AG04450 (cell line): ENCODE measurements at regions not wholly inside any gene's neighbourhood (a gene's known extent, or its start where the extent isn't known, plus 50 kb on each side); places are given as distances from the start of the nearest gene placed in this dataset.

ENCODE experiments used
- CTCF ChIA-PET: fragments of 300-600, 350-600 bp; formaldehyde crosslinking; extraction: SDS; loops from one replicate; lab custom pipeline; 2022; ENCODE audit warnings: antibody characterized with exemption, inconsistent platforms; lab: Charles Lee
- POLR2A ChIA-PET: fragments of 350-600 bp; formaldehyde crosslinking; extraction: SDS; loops from one replicate; lab custom pipeline; 2021; ENCODE audit warnings: antibody characterized with exemption, inconsistent platforms; lab: Yijun Ruan, JAX
- DNase-seq: peaks from one replicate; pipeline ENCODE4 v3.0.0-alpha.2; 2011; ENCODE audit warnings: low read depth, low spot score
- H3K27ac ChIP-seq: one replicate; pipeline ENCODE4 v1.5.1; 2012; ENCODE audit warnings: low read depth, low read length, control low read depth
- H3K27me3 ChIP-seq: one replicate; pipeline ENCODE4 v1.6.0; 2012; ENCODE audit warnings: low read length; ENCODE audit not compliant: control insufficient read depth, insufficient read depth
- H3K4me3 ChIP-seq: 2 replicates; pipeline ENCODE4 v1.5.1; 2011; ENCODE audit warnings: mild to moderate bottlenecking, low read depth, low read length, control low read depth
- H3K9me3 ChIP-seq: 2 replicates; pipeline ENCODE4 v1.5.1; 2012; ENCODE audit warnings: low read length; ENCODE audit not compliant: control insufficient read depth, insufficient read depth
- CTCF ChIP-seq: IDR thresholded peaks from 2 replicates; pipeline ENCODE4 v1.5.1; 2011; ENCODE audit warnings: low read depth, low read length, control low read depth, inconsistent platforms

GRCh38 chr6:139990856-139991465 is 616.5 kb upstream of the CITED2 start:
- Histone ChIP-seq H3K9me3 (no peaks in the 10 kb centered on the region; the same call in 1 of the 2 replicates), H3K27me3 (no peaks in the 10 kb centered on the region), H3K27ac (no peak overlapping the region), H3K4me3 (no peak overlapping the region)
- no peak for DNase-seq
- CTCF ChIA-PET, result no interaction called here
- TF ChIP-seq CTCF, result no peak
- POLR2A ChIA-PET, result interaction anchor here (0.6 kb wide), 1 partner anchor 184 kb away, joined by 5 read pairs; no protein-coding TSS in a partner anchor

DNA sequence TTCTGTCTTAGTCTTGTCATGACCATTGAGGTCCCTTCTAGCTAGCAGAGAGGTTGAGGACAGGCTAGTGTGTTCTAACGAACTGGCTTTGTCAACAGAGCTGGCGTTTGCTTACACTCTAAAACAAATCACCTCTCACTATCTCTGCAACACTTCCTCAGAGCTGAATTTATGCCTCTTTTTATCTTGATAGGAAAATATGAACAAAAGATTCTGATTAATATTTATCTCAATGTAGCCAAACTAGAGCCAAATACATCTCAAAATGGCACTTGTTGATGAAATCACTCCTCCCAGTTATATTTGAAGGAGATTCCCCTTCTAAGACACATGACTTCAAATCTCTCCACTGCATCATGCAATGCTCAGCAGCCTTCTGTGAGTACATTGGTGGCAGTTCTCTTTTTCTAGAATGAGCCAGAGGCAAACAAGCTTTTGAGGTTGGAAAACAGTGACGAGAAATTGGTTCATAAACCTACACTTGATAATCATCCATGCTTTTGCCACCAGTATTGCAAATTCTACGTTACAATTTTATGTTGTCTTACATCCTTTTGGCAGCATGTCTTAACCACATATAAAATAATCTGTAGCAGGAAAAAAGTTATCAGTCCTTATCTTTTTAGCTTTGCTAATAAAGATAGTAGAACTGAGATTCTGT is 615.7 kb upstream of the CITED2 start:
- H3K27me3 ChIP-seq, result no peaks in the 10 kb centered on the region
- DNase-seq, result no peak
- ChIA-PET POLR2A (interaction anchor here (0.6 kb wide), 1 partner anchor 185 kb away, joined by 5 read pairs; no protein-coding TSS in a partner anchor), CTCF (no interaction called here)
- no peak for TF ChIP-seq CTCF
- no peaks in the 10 kb centered on the region; the same call in 1 of the 2 replicates for H3K9me3 ChIP-seq
- H3K27ac ChIP-seq, result no peak overlapping the region
- H3K4me3 ChIP-seq, result no peak overlapping the region

GRCh38 chr6:139988685-139989084 is 614.2 kb upstream of the CITED2 start:
- H3K27ac ChIP-seq, result no peak overlapping the region
- TF ChIP-seq CTCF, result no peak
- CTCF ChIA-PET, result no interaction called here
- H3K9me3 ChIP-seq, result no peaks in the 10 kb centered on the region
- no peaks in the 10 kb centered on the region for H3K27me3 ChIP-seq
- H3K4me3 ChIP-seq, result no peak overlapping the region
- POLR2A ChIA-PET, result no interaction called here
- DNase-seq, result no peak

DNA sequence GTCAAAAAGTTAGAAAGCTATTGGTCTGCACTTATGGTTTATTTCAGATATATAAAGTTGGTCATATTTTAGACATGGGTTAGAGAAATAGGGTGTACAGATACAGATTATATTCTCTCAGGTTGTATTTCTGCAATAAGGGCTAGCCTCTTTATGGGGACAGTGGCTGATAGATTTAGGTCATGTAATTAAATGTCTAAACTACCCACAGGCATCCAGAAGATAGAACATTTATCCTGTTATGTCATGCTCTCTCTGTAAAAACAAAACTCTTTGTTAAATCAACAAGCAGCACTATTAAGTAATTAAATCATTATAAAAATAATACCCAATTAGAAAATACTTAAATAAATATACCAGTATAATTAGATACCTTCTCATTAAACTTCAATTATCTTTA is 612.6 kb upstream of the CITED2 start:
- no peak for DNase-seq
- POLR2A ChIA-PET, result no interaction called here
- TF ChIP-seq CTCF, result no peak
- Histone ChIP-seq H3K27ac (no peak overlapping the region), H3K27me3 (no peaks in the 10 kb centered on the region), H3K9me3 (no peaks in the 10 kb centered on the region), H3K4me3 (no peak overlapping the region)
- CTCF ChIA-PET, result no interaction called here

GRCh38 chr6:139985236-139985815 is 610.9 kb upstream of the CITED2 start:
- DNase-seq, result no peak
- no peaks in the 10 kb centered on the region for H3K9me3 ChIP-seq
- TF ChIP-seq CTCF, result no peak
- ChIA-PET CTCF (no interaction called here), POLR2A (no interaction called here)
- no peaks in the 10 kb centered on the region for H3K27me3 ChIP-seq
- no peak overlapping the region for H3K4me3 ChIP-seq
- no peak overlapping the region for H3K27ac ChIP-seq
